ENCODE measurements at regions not wholly inside any gene's neighbourhood (a gene's known extent, or its start where the extent isn't known, plus 50 kb on each side); places are given as distances from the start of the nearest gene placed in this dataset.

DNA sequence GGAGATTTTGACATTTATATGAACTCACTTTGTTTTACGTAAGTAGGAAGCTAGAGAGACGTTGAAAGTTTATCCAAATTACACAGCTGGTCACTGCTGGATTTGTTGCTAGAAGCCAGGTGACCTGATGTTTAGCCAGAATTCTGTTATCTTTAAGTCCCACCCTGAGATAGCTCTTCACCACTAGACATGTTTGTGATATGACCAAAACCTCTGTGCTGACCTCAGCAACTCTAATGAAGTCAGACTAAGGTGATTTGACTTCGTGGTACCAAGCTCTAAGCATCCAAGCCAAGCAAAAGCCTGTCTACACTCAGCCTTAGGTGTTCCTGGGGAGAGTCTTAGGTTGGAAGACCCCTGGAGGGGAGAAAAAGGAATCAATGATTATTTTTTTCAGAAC lies 102.4 kb downstream of the ARRDC4 start:
- TF ChIP-seq, protein P1, sequence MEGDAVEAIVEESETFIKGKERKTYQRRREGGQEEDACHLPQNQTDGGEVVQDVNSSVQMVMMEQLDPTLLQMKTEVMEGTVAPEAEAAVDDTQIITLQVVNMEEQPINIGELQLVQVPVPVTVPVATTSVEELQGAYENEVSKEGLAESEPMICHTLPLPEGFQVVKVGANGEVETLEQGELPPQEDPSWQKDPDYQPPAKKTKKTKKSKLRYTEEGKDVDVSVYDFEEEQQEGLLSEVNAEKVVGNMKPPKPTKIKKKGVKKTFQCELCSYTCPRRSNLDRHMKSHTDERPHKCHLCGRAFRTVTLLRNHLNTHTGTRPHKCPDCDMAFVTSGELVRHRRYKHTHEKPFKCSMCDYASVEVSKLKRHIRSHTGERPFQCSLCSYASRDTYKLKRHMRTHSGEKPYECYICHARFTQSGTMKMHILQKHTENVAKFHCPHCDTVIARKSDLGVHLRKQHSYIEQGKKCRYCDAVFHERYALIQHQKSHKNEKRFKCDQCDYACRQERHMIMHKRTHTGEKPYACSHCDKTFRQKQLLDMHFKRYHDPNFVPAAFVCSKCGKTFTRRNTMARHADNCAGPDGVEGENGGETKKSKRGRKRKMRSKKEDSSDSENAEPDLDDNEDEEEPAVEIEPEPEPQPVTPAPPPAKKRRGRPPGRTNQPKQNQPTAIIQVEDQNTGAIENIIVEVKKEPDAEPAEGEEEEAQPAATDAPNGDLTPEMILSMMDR (conservative IDR thresholded peaks at IDR 0.05 in 1 of 2, IDR thresholded peaks at IDR 0.05 in 1 of 2; ENCODE audit: low read depth in 1 of 2, low read length in 2 of 2): no peak
- TF ChIP-seq EZH2 (IDR thresholded peaks at IDR 0.05; ENCODE audit: low read length, missing control alignments): no peak
